SK-N-SH (cell line): ENCODE measurements at regions not wholly inside any gene's neighbourhood (a gene's known extent, or its start where the extent isn't known, plus 50 kb on each side); places are given as distances from the start of the nearest gene placed in this dataset.

Experiments
- EP300 ChIP-seq, 2 experiments: IDR thresholded peaks; 2 replicates each; pipeline versions ENCODE4 v1.4.0 to v1.6.1; 2012; ENCODE audit warnings: borderline replicate concordance in 1 of 2, low read depth in 1 of 2, low read length in 1 of 2
- FOXJ3 ChIP-seq: sonication (generic); formaldehyde crosslinking; IDR thresholded peaks from 2 replicates; pipeline ENCODE4 v1.5.1; 2020; ENCODE audit warnings: mild to moderate bottlenecking, missing genetic modification reagents
- YY1 ChIP-seq: IDR thresholded peaks from 2 replicates; pipeline ENCODE4 v1.4.0; 2012; ENCODE audit warnings: low read depth, mild to moderate bottlenecking

- no peak for TF ChIP-seq EP300 (IDR thresholded peaks at IDR 0.05; ENCODE audit: borderline replicate concordance in 1 of 2, low read depth in 1 of 2, low read length in 1 of 2)
- TF ChIP-seq FOXJ3 (CRISPR knock-in tag) = no peak
- no peak for TF ChIP-seq YY1
Observed at GRCh38 chr21:15330872-15331271, 266.1 kb upstream of the NRIP1 start.
